HG02678 (cell line): ENCODE measurements at regions not wholly inside any gene's neighbourhood (a gene's known extent, or its start where the extent isn't known, plus 50 kb on each side); places are given as distances from the start of the nearest gene placed in this dataset.
"Not testable (repeated sequence)": the region's sequence is repeated elsewhere in the genome, so short reads cannot be mapped to it uniquely, and the experiment has no call there.

Source experiments
- ATAC-seq: cut with Tn5 transposase; IDR thresholded peaks from one replicate; pipeline ENCODE4 v1.9.1; 2021; ENCODE audit warnings: mild to moderate bottlenecking, moderate library complexity; ENCODE audit not compliant: unreplicated experiment

DNA sequence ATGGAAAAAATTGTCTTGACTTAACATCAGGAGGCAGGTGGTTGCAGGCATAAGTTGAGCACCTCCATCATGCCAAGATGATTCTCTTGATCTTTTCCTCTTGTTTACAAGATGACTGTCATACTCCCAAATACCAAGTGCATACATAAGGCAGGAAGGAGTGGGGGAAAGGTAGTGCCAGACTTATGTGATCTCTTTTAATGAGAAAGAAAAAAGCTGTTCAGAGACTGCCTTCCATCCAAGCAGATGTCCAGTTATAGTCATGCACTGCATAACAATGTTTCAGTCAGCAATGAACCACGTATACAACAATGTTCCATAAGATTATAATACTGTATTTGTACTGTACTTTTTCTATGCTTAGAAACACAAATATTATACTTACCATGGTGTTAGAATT lies 135.7 kb downstream of the EHF start:
- no peak for ATAC-seq

DNA sequence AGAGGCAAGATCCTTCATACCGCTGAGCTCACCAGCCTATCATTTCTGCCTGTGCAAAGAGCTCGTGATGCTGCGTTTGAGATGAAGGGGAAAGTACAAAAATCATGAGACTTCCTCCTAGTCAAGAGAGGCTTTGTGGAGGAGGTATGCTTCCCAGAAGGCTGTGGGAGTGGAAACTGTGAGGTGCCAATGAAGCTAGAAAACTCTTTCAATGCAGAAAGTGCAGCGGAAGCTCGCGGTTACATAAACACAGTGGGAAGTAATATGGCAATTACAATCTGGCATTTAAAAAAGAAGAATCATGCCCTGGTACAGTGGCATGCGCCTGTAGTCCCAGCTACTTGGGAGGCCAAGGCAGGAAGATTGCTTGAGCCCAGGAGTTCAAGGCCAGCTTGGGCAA lies 134.8 kb downstream of the EHF start:
- ATAC-seq, result no peak

DNA sequence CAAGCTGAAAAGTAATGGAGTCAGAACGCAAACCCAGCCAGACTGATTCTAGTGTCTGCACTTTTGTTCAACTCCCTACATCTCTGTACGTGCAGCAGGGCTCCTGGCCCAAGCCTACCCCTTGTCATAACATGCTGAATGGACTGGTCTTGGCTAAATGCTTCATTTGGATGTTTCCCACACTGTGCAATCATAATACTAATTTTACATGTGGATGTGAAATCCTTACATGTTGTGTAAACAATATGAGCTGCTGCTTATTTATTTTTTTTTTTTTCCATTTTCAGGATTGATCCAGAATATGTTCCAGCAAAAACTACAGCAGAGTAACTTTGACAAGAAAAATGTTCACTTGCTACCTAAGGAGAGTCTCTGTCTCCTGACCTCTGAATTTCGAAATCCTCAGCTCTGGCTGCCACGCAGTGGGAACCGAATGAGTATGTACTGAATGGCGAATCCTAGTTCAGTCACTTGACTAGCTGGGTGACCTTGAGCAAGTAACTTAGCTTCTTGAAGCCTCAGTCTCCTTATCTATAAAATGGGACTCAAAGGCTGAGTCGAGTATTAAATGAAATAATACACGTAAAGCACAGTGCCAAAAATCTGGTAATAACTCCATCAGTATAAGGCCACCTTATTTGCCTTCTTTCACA lies 133.4 kb downstream of the EHF start:
- no peak for ATAC-seq

DNA sequence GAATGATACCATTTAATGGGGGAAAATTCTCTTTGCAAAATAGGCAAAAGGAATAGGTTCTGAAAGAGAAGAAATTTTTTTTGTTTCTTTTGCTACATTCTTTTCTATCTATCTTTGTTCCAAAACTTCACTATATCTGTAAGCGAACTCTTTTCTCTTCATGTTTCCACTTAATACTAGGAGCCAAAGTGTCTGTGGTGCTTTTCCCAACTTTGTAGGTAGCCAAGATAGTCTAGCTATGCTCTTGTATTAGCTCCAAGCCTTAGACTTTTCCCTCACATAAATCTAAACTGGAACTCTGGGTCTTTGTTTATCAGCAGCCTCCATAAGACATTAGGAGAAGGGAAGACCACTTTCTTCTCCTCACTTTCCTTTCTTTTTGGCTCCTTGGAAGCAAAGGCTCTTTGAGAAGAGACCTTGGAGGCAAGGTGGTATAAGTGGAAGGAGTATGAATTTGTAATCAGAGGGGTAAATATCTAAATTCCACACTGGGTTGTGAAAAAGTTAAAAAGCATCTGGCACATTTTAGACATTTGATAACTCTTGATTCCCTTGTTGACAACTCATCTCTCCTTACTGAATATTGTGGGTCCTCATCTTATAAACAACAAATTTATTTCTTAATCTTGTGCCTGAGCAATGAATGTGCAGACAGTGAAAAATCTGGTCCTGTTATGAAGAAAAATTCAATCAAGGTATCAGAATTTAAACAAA lies 130.0 kb downstream of the EHF start:
- no peak for ATAC-seq

DNA sequence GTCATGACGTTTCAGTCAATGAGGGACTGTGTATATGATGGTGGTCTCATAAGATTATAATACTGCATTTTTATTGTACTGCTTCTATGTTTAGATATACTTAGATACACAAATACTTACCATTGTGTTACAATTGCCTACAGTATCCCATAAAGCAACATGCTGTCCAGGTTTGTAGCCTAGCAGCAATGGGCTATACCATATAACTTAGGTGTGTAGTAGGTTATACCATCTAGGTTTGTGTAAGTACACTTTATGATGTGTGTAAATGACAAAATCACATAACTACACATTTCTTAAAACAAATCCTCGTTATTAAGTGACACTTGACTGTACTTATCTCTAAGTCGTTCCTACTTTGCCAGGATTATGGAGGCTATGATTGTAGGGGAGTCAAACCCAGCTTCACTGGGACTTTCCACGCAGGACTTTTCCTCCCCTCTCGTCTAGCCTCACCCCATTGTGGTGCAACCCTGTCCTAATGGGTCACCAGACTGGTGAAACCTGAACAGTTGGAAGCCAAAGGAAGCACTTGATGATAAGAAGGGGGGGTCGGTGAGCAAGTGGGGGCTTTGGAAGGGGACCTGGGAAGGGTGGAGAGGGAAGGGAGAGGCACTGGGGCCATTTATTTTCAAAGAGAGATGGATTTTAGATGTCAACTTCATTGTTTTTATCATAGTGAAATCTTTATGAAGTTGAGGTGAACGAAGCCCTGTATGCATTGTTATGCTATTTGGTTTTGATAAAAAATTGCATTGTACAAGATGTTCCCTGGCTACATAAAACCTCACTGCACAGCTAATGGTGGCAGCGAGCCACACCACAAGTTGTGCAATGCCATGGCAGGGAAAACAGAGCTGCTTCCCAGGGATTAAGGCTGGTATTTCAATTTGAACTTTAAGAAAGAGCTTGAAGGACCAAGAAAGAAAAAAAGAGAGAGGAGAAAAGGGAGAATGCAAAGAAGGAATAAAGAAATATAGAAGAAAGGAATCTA lies 129.1 kb downstream of the EHF start:
- no peak for ATAC-seq

DNA sequence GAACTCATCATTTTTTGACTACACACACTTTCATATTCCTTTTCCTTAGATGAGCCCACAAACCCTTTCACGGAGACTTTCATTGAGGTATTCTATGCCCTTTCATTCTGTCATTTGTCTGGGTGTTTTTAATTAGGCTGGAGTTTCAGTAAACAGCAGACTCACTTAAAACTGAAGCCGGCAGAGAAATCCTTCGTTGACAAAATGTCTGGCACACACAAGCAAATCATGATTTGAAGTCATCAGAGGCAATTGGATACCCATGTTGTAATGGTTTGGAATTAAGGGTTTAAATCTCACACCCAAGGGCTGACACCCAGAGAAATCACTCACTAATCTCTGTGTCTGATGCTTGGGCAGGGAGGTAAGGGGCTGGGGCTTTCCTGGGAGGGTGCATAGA lies 127.1 kb downstream of the EHF start:
- no peak for ATAC-seq

DNA sequence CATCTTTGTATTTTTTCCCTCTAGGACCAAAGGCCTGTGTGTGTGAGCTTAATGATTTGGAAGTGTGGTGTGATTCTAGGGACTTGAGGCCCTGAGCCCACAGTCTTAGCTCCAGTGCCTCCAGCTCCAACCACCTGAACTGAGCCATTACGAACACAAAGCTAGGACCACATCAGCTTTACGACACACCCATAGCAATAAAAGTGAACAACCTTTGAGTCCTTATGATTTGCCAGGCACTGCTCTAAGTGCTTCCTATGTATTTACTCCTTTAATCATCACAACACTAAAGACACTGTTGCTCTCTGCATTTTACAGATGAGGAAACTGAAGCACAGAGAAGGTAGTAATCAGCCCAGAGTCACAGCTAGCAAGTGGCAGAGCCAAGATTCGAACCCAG lies 126.4 kb downstream of the EHF start:
- ATAC-seq, result no peak

DNA sequence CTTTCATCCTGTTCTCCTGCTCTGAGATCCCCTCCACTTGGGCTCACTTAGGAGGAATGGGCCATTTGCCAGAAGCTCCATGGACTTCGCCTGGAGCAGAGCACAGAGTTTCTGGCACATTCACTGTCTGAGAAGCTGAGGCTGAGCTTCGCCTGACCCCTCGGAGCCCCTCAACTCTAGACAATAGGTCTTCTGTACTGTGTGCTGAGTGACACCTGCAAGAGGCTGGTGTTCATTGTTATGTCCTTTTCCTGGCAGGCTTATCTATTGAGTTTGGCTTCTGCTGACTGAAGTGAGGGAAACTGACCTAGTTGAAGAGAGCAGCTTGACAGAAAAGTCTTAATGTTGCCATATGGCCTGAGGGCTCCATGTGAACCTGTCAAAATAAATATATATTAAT lies 124.3 kb downstream of the EHF start:
- ATAC-seq, result no peak

DNA sequence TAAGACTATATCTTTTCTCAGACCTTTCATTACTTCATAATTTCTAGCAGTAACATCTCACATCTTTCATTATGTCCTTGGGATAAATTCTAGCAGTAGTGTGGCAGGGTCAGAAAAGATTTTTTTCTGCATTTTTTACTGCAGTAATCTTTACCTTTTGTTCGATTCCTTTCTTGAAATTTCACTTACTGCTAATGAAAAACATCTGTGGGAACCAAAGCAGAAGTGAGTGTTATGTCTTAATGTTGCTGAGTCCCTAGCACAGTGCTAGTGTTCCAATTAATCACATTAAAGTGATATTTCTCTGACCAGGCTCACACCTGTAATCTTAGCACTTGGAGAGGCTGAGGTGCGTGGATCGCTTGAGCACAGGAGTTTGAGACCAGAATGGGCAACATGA lies 123.6 kb downstream of the EHF start:
- ATAC-seq, result no peak

DNA sequence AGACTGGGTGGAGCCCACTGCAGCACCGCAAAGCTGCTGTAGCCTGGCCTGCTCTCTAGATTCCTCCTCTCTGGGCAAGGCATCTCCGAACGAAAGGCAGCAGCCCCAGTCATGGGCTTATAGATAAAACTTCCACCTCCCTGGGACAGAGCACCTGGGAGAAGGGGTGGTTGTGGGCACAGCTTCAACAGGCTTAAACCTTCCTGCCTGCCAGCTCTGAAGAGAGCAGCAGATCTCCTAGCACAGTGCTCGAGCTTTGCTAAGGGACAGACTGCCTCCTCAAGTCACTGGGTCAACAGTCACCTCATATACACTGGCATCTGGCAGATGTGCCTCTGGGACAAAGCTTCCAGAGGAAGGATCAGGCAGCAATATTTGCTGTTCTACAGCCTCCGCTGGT lies 117.3 kb downstream of the EHF start:
- no peak for ATAC-seq

DNA sequence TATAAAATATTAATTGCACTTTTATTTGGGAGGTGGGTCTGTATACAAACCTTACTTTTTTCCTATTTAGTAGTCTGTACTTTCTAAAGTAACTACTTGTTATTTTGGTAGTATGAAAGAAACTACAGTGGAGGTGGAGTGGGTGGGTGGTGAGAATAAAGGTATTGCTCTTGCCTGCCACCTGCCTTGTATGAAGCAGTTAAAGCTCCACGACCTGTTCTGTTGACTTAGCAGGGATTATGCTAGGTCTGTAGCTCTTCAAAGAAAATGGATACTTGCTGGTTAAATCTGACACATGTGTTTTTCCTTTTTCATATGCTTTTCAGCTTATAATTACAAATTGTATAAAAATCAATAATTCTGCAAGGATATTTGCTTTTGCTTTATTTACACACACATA lies 111.9 kb downstream of the EHF start:
- no peak for ATAC-seq

DNA sequence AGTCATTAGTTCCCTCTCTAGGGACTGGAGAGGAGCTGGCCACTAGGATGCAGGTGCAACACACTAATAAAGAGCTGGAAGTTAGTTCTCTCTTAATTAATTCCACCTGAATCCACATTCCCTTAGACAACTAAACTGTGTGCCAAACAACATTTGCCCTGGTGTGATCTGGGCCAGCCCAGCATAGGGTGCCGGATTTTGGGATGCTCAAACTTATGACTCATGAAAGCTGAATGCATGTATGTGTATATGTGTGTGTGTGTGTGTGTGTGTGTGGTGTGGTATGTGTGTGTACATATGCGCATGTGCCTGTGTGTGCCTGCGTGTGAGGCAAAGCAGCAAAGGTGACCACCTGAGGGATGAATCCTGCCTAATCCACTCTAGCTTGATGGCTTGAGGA lies 110.7 kb downstream of the EHF start:
- no peak for ATAC-seq

DNA sequence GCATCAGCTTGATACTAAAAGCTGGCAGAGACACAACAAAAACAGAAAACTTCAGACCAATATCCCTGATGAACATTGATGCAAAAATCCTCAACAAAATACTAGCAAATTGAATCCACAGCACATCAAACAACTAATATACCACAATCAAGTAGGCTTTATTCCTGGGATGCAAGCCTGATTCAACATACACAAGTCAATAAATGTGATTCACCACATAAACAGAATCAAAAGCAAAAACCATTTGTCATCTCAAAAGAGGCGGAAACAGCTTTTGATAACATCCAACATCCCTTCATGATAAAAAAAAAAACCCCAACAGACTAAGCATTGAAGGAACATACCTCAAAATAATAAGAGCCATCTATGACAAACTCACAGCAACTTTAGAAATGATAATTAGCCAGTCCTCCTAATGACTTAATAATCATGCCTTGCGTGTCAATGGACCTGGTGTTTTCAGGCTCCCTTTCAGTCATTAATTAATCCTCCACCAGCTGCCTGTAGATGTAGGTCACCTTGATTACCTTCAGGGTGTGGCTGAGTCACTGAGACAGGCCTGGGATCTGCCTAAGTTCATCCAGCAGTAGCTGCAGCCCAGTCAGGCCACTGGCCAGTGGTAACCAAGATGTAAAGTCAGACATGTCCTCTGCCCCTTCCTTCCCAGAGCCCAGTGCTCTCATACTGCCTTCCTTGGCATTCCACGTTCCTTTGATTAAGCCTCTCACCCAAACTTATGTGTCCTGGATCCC lies 109.8 kb downstream of the EHF start:
- ATAC-seq, result no peak

DNA sequence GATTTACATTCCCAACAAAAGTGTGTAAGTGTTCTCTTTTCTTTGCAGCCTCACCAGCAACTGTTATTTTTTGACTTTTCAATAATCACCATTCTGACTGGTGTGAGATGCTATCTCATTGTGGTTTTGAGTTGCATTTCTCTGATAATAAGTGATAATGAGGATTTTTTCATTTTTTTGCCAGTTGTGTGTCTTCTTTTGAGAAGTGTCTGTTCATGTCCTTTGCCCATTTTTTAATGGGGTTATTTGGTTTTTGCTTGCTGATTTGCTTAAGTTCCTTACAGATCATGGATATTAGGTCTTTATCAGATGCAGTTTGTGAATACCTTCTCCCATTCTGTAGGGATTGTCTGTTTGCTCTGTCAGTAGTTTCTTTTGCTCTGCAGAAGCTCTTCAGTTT lies 107.7 kb downstream of the EHF start:
- ATAC-seq, result no peak

DNA sequence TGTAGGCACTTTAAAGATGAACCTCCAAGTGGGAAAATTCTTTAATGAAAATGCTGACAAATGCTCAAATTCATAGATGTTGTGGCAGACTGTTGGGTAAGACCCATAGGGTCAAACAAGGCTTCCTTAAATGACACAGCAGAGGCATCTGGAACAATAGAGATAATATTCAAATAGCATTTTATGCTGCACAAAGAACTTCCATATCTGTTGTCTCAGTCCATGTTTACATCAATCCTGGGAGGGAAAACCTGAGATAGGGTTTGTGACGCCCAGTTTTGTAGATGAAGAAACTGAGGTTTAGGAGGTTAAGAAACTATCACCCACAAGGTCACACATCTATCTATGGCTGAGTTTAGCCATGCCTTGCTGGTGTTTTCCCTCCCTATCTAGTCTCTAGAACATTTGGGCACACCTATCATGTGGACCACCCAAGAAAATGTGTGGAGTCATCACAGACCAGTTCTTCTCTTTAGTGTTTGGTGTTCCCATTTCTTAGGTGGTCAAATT lies 106.4 kb downstream of the EHF start:
- no peak for ATAC-seq

DNA sequence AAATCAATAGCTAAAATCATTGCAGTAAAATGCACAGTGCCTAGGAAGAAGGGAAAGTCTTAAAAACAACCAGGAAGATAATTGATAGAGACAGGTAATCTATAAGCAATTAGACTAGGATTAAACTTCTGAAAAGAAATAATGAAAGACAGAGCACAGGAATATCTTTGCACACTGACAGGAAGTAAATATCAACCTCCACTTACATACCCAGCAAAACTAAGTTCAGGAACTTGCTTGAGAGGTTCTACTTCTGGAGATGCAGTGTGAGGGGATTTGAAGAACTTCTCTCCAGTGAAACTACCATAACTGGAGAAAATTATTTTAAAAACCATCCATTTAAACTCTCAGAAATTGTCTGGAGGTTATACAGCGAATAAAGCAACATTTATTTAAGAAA lies 104.1 kb downstream of the EHF start:
- no peak for ATAC-seq

DNA sequence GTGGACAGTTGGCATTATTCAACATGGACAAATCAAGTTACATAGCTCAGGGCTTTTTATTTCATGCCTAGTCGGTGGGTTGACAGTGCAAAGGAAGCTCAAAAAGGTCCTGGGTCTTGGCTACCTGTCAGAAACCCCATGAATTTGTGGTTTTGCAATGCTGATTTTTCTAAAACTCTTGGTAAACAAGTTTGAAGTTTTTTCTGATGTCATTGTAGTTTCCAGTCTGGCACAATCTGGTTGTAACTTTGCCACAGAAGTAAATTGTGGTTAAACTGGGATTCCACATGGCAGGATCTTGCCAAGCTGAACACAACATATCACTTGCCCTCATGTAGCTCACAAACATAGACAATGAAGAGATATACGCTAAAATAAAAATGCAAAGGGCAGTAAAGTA lies 100.8 kb downstream of the EHF start:
- ATAC-seq, result no peak

DNA sequence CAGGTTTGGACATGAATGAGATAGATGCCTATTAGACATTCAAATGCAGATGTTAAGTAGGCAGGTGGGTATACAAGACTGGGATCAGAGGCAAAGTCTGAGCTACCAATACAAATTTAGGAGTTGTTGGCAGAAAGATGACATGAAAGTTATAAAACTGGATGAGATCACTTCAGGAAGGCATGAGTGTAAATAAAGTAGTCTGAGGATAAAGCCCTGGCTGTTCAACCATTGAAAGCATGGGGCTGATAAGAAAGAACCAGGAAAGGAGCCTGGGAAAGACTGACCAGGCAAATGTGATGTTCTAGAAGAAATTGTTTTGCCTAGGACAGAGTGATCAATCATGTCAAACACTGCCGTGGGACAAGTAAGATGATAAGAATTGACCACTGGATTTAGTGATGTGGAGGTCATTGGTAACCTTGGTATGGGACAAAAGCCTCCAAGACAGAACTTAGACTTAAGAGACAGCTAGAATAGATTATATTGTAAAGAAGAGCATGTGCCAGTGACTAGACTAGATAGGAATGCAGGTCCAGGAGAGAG lies 98.5 kb downstream of the EHF start:
- ATAC-seq, result no peak

DNA sequence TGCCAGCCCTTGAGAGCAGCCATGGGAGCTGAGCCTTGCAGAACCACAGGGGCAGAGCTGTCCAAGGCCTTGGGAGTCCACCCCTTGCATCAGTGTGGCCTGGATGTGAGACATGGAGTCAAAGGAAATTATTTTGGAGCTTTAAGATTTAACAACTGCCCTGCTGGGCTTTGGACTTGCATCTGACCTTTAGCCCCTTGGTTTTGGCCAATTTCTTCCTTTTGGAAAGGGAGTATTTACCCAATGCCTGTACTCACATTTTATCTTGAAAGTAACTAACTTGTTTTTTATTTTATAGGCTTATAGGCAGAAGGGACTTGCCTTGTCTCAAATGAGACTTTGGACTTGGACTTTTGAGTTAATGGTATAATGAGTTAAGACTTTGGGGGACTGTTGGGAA lies 92.7 kb downstream of the EHF start:
- not testable (repeated sequence) for ATAC-seq
